Activated naive CD4-positive, alpha-beta T cell (primary cell): ENCODE measurements at regions not wholly inside any gene's neighbourhood (a gene's known extent, or its start where the extent isn't known, plus 50 kb on each side); places are given as distances from the start of the nearest gene placed in this dataset.
A peak's percentile ranks its signal among the peaks of the same experiment; 100 is the strongest.

Experiments
- DNase-seq, 4 experiments: peaks; one replicate each; lab custom pipeline; 2025; lab: John Stamatoyannopoulos, UW

- no peak for DNase-seq
These were observed 373.7 kb downstream of the SOCS6 start for GRCh38 chr18:70662588-70662987.

GRCh38 chr18:70659036-70659925 is 370.4 kb downstream of the SOCS6 start:
- peak in 2 of 4 experiments; percentile 28 to 36 for DNase-seq

- DNase-seq = no peak
These were observed 364.8 kb downstream of the SOCS6 start for GRCh38 chr18:70653671-70654070.

- DNase-seq = no peak
These were observed 362.0 kb downstream of the SOCS6 start for GRCh38 chr18:70650878-70651277.

GRCh38 chr18:70649683-70650082 is 360.8 kb downstream of the SOCS6 start:
- no peak for DNase-seq

- DNase-seq = no peak
These were observed 357.1 kb downstream of the SOCS6 start for GRCh38 chr18:70645971-70646370.

GRCh38 chr18:70643812-70644211 is 355.0 kb downstream of the SOCS6 start:
- DNase-seq = no peak

GRCh38 chr18:70641156-70641775 is 352.4 kb downstream of the SOCS6 start:
- no peak for DNase-seq

- no peak for DNase-seq
These were observed 351.6 kb downstream of the SOCS6 start for GRCh38 chr18:70640336-70640887.

GRCh38 chr18:70636991-70637390 is 348.1 kb downstream of the SOCS6 start:
- no peak for DNase-seq

- no peak for DNase-seq
These were observed 345.8 kb downstream of the SOCS6 start for GRCh38 chr18:70634576-70635147.

GRCh38 chr18:70627182-70627802 is 338.4 kb downstream of the SOCS6 start:
- no peak for DNase-seq

- DNase-seq = no peak
These were observed 334.0 kb downstream of the SOCS6 start for GRCh38 chr18:70622622-70623419.

GRCh38 chr18:70621710-70622109 is 332.9 kb downstream of the SOCS6 start:
- DNase-seq = peak in 1 of 4 experiments; percentile 6

- no peak for DNase-seq
These were observed 332.2 kb downstream of the SOCS6 start for GRCh38 chr18:70620837-70621612.

GRCh38 chr18:70617020-70617763 is 328.3 kb downstream of the SOCS6 start:
- DNase-seq = no peak

- DNase-seq = no peak
These were observed 311.5 kb downstream of the SOCS6 start for GRCh38 chr18:70600225-70600925.

GRCh38 chr18:70598406-70598805 is 309.6 kb downstream of the SOCS6 start:
- no peak for DNase-seq

- no peak for DNase-seq
These were observed 294.1 kb downstream of the SOCS6 start for GRCh38 chr18:70582981-70583380.
